PFSK-1 (cell line): ENCODE measurements at regions not wholly inside any gene's neighbourhood (a gene's known extent, or its start where the extent isn't known, plus 50 kb on each side); places are given as distances from the start of the nearest gene placed in this dataset.

Experiments
- POLR2AphosphoS5 ChIP-seq: IDR thresholded peaks from 2 replicates; pipeline ENCODE4 v1.6.1; 2012; ENCODE audit warnings: low read depth, mild to moderate bottlenecking, control low read depth, low read length, moderate library complexity
- SIN3A ChIP-seq: IDR thresholded peaks from 2 replicates; pipeline ENCODE4 v1.6.1; 2012; ENCODE audit warnings: mild to moderate bottlenecking, low read length, moderate library complexity, borderline replicate concordance; ENCODE audit not compliant: insufficient read depth
- TAF1 ChIP-seq: IDR thresholded peaks from 2 replicates; pipeline ENCODE4 v1.6.1; 2012; ENCODE audit warnings: low read length, control low read depth, borderline replicate concordance; ENCODE audit not compliant: insufficient read depth

DNA sequence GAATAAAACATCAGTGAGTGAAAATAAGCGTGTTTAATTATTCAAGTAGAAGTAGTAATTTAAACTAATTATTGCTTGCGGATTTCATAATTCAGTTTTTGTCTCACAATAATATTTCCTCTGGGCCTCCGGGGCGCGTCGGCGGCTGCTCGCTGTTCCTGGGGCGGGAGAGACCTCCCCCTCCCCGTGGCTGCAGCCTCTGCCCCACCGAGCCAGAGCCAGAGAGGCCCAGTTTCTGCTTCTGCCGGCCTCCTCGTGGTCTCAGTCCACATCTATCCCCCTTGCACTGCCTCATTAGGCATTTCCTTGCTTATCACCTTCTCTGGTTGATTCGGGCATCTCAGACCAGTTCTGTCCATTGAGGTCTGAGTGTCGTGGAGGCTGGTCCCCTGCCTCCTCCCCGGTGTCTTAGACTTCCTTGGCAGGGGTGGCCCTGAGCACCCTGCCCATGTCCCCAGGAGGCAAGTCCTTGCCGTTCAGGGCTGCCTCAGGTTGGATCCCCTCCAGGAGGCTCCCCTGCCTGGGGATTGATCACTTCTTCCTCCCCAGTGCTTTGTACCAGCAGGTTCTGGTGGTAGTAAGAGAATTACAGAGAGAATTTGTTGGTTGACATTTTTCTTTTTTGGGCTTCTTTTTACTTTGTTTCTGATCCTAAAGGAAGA lies 78.0 kb downstream of the SLC25A47 start:
- no peak for TF ChIP-seq POLR2AphosphoS5
- no peak for TF ChIP-seq SIN3A
- no peak for TF ChIP-seq TAF1
